Stimulated activated CD4-positive, alpha-beta T cell treated with anti-CD3 and anti-CD28 coated beads, Interleukin-2, amount 100 ng/mL, for 4 hours (primary cell): ENCODE measurements at regions not wholly inside any gene's neighbourhood (a gene's known extent, or its start where the extent isn't known, plus 50 kb on each side); places are given as distances from the start of the nearest gene placed in this dataset.
"Not testable (repeated sequence)": the region's sequence is repeated elsewhere in the genome, so short reads cannot be mapped to it uniquely, and the experiment has no call there.

Source experiments
- DNase-seq: peaks from one replicate; pipeline ENCODE4 v3.0.0-alpha.2; 2020; ENCODE audit warnings: low read depth

- DNase-seq = no peak
Measured at GRCh38 chr6:166806217-166806838, 150.0 kb downstream of the RNASET2 start.

GRCh38 chr6:166803471-166803870, 152.9 kb downstream of the RNASET2 start:
- no peak for DNase-seq

GRCh38 chr6:166802401-166802800, 153.9 kb downstream of the RNASET2 start:
- no peak for DNase-seq

- DNase-seq = no peak
Measured at GRCh38 chr6:166800137-166800536, 156.2 kb downstream of the RNASET2 start.

- DNase-seq = no peak
Measured at GRCh38 chr6:166798652-166799051, 157.7 kb downstream of the RNASET2 start.

GRCh38 chr6:166796610-166797009, 159.7 kb downstream of the RNASET2 start:
- DNase-seq = no peak

GRCh38 chr6:166795879-166796278, 160.5 kb downstream of the RNASET2 start:
- DNase-seq = no peak

GRCh38 chr6:166790808-166791207, 163.8 kb upstream of the RPS6KA2 start:
- DNase-seq = not testable (repeated sequence)

GRCh38 chr6:166788846-166789529, 161.9 kb upstream of the RPS6KA2 start:
- not testable (repeated sequence) for DNase-seq

GRCh38 chr6:166786704-166787293, 159.7 kb upstream of the RPS6KA2 start:
- peak; percentile 10 for DNase-seq

- no peak for DNase-seq
Measured at GRCh38 chr6:166785131-166785530, 158.1 kb upstream of the RPS6KA2 start.

- no peak for DNase-seq
Measured at GRCh38 chr6:166784691-166785090, 157.6 kb upstream of the RPS6KA2 start.

GRCh38 chr6:166782520-166782919, 155.5 kb upstream of the RPS6KA2 start:
- no peak for DNase-seq

GRCh38 chr6:166781331-166781730, 154.3 kb upstream of the RPS6KA2 start:
- DNase-seq = no peak

GRCh38 chr6:166779963-166780683, 153.1 kb upstream of the RPS6KA2 start:
- no peak for DNase-seq

GRCh38 chr6:166779381-166779780, 152.3 kb upstream of the RPS6KA2 start:
- no peak for DNase-seq

- no peak for DNase-seq
Measured at GRCh38 chr6:166778776-166779175, 151.7 kb upstream of the RPS6KA2 start.

- DNase-seq = no peak
Measured at GRCh38 chr6:166778046-166778445, 151.0 kb upstream of the RPS6KA2 start.

- no peak for DNase-seq
Measured at GRCh38 chr6:166777096-166777630, 150.1 kb upstream of the RPS6KA2 start.

- no peak for DNase-seq
Measured at GRCh38 chr6:166776571-166776970, 149.5 kb upstream of the RPS6KA2 start.

- no peak for DNase-seq
Measured at GRCh38 chr6:166775923-166776220, 148.8 kb upstream of the RPS6KA2 start.

GRCh38 chr6:166775180-166775922, 148.3 kb upstream of the RPS6KA2 start:
- DNase-seq = peak; percentile 45
